GM12875 (cell line): ENCODE measurements at regions not wholly inside any gene's neighbourhood (a gene's known extent, or its start where the extent isn't known, plus 50 kb on each side); places are given as distances from the start of the nearest gene placed in this dataset.
"Not testable (repeated sequence)": the region's sequence is repeated elsewhere in the genome, so short reads cannot be mapped to it uniquely, and the experiment has no call there.

Source experiments
- H3K4me3 ChIP-seq: one replicate; pipeline ENCODE4 v1.5.1; 2011; ENCODE audit warnings: low read depth, low read length, control low read depth
- TF ChIP-seq, protein P1 (sequence below): IDR thresholded peaks from 2 replicates; pipeline ENCODE4 v1.5.1; 2011; ENCODE audit warnings: low read depth, mild to moderate bottlenecking, control low read depth, inconsistent platforms, low read length, moderate library complexity, borderline replicate concordance; ENCODE audit not compliant: insufficient read depth

DNA sequence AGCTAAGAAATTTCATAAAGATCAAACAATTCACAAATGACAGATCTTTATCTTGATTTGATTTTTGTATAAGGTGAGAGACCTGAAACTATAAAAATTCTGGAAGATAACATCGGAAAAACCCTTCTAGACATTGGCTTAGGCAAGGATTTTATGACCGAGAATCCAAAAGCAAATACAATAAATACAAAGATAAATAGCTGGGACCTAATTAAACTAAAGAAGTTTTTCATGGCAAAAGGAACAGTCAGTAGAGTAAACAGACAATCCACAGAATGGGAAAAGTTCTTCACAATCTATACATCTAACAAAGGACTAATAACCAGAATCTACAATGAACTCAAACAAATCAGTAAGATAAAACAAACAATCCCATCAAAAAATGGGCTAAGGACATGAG lies 116.9 kb upstream of the BCHE start:
- no peak overlapping the region for H3K4me3 ChIP-seq
- TF ChIP-seq, protein P1, sequence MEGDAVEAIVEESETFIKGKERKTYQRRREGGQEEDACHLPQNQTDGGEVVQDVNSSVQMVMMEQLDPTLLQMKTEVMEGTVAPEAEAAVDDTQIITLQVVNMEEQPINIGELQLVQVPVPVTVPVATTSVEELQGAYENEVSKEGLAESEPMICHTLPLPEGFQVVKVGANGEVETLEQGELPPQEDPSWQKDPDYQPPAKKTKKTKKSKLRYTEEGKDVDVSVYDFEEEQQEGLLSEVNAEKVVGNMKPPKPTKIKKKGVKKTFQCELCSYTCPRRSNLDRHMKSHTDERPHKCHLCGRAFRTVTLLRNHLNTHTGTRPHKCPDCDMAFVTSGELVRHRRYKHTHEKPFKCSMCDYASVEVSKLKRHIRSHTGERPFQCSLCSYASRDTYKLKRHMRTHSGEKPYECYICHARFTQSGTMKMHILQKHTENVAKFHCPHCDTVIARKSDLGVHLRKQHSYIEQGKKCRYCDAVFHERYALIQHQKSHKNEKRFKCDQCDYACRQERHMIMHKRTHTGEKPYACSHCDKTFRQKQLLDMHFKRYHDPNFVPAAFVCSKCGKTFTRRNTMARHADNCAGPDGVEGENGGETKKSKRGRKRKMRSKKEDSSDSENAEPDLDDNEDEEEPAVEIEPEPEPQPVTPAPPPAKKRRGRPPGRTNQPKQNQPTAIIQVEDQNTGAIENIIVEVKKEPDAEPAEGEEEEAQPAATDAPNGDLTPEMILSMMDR: no peak

DNA sequence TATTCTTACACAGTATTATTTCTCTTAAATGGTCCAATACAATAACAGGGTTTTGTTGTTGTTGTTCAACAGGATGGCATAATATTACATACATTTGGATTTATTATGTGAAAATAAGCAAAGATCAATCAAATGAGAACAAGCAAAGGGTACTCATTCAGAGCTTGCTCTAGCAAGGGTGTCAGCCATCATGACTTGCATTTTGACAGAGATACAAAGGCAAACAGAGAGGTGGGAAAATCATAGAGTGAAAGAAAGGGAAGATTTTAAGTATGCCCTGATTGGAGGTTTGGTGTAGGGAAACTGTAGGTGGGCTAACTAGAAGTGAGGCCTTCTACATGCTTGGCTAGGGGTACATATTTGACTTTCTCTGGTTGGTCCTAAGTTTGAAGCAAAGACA lies 109.1 kb upstream of the BCHE start:
- H3K4me3 ChIP-seq: no peak overlapping the region
- TF ChIP-seq, protein P1: no peak

DNA sequence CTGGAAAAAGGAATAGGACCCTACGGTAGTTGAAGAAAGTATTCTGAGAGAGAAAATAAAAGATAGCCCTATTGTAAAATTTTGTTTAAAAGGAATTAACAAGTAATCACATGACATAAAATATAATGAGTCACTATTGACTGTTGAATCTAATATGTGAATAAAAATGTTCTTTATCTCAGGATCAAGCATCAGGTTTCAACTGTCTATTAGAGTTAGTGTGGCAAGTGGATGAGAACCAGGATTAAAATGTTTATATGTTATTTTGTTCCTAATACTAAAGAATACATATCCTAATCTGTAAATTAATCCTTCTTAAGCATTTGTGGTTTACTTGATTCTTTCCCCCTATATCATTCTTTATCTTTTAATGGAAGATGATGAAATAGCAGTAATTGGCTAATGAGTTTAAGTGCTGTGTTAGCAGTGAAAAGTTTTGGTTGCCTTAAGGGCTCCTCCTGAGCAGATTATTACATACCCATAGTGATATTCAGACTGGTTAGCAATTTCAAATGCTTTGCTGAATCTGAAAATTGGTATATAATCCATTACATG lies 101.8 kb upstream of the BCHE start:
- no peak overlapping the region for H3K4me3 ChIP-seq
- TF ChIP-seq, protein P1: no peak

DNA sequence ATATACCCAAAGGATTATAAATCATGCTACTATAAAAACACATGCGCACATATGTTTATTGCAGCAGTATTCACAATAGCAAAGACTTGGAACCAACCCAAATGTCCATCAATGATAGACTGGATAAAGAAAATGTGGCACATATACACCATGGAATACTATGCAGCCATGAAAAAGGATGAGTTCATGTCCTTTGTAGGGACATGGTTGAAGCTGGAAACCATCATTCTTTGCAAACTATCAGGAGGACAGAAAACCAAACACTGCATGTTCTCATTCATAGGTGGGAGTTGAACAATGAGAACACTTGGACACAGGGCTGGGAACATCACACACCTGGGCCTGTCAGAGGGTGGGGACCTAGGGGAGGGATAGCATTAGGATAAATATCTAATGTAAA lies 98.9 kb upstream of the BCHE start:
- not testable (repeated sequence) for H3K4me3 ChIP-seq

DNA sequence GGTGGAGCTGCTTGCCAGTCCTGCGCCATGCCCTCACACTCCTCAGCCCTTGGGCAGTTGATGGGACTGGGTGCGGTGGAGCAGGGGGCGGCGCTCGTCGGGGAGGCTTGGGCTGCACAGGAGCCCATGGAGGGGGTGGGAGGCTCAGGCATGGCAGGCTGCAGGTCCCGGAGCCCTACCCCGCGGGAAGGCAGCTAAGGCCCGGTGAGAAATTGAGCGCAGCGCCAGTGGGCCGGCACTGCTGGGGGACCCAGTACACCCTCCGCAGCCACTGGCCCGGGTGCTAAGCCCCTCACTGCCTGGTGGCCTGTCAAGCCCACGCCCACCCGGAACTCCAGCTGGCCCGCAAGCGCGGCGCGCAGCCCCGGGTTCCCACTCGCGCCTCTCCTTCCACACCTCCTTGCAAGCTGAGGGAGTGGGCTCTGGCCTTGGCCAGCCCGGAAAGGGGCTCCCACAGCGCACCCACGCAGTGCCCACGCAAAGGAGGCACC lies 87.1 kb upstream of the BCHE start:
- H3K4me3 ChIP-seq: not testable (repeated sequence)

DNA sequence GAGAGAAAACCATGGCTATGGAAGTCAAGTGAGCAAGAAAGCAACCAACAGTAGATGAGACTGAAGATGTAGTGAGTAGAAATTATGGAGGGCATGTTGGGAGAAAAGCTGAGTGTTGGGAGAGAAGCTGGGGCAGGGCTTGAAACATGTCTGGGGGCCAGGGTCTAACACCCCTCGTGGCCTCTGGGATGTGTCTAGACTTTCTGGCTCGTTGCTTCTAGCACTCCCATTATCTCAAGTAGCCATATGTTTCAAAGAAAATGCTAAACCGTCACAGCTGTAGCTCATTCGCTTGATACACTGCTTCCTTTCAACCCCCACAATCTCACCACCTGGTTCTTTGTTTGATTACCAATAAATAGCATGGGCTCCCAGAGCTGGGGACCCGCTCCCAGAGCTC lies 83.8 kb upstream of the BCHE start:
- TF ChIP-seq, protein P1: no peak
- no peak overlapping the region for H3K4me3 ChIP-seq

DNA sequence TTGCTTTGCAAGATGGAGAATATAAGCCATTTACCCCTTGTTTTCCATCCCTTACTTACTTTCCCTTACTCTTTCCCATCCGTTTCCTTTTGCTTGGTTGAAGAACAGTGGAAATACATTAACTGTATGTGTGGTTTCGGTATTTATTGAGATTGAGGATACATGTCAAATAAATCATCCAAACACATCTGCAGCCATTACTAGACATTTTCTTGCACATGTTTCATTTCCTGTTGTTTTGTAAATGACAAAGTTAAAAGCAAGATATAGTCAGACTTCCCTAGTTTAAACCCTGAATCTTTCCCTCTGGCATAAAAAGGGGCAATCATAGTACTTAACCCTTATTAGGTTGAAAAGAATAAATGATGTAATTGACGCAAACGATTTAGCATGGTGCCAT lies 82.1 kb upstream of the BCHE start:
- H3K4me3 ChIP-seq: no peak overlapping the region
- TF ChIP-seq, protein P1: no peak

DNA sequence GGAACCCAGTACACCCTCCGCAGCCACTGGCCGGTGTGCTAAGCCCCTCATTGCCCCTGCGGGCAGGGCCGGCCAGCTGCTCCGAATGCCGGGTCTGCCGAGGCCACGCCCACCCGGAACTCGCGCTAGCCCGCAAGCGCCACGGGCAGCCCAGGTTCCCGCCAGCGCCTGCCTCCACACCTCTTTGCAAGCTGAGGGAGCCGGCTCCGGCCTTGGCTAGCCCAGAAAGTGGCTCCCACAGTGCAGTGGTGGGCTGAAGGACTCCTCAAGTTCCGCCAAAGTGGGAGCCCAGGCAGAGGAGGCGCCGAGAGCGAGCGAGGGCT lies 81.4 kb upstream of the BCHE start:
- H3K4me3 ChIP-seq: no peak overlapping the region
- TF ChIP-seq, protein P1: no peak

DNA sequence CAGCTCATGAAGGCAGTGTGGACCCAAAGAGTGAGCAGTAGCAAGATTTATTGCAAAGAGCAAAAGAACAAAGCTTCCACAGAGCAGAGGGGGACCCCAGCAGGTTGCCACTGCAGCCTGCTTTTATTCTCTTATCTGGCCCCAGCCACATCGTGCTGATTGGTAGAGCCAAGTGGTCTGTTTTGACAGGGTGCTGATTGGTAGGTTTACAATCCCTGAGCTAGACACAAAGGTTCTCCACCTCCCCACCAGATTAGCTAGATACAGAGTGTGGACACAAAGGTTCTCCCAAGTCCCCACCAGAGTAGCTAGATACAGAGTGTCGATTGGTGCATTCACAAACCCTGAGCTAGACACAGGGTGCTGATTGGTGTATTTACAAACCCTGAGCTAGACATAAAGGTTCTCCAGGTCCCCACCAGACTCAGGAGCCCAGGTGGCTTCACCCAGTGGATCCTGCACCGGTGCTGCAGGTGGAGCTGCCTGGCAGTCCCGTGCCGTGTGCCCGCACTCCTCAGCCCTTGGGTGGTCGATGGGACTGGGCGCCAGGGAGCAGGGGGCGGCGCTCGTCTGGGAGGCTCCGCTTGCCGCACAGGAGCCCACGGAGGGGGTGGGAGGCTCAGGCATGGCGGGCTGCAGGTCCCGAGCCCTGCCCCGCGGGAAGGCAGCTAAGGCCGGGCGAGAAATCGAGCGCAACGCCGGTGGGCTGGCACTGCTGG lies 80.9 kb upstream of the BCHE start:
- not testable (repeated sequence) for H3K4me3 ChIP-seq

DNA sequence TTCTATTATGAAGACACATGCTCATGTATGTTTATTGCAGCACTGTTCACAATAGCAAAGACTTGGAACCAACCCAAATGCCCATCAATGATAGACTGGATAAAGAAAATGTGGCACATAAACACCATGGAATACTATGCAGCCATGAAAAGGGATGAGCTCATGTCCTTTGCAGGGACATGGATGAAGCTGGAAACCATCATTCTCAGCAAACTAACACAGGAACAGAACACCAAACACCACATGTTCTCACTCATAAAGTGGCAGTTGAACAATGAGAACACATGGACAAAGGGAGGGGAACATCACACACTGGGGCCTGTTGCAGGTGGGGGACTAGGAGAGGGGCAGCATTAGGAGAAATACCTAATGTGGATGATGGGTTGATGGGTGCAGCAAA lies 77.9 kb upstream of the BCHE start:
- not testable (repeated sequence) for H3K4me3 ChIP-seq
